Embryonic facial prominence (tissue), 1 donor: ENCODE measurements at regions not wholly inside any gene's neighbourhood (a gene's known extent, or its start where the extent isn't known, plus 50 kb on each side); places are given as distances from the start of the nearest gene placed in this dataset.

Experiments used
- DNase-seq: peaks from one replicate; pipeline ENCODE4 v3.0.0-alpha.2; 2016; ENCODE audit errors: extremely low spot score

GRCh38 chr3:124276539-124277143 is 284.7 kb upstream of the ROPN1 start:
- no peak for DNase-seq

GRCh38 chr3:124277144-124277890 is 285.4 kb upstream of the ROPN1 start:
- no peak for DNase-seq

- DNase-seq: no peak
These were observed 289.8 kb upstream of the ROPN1 start for GRCh38 chr3:124281453-124282316.

GRCh38 chr3:124282751-124283651 is 291.1 kb upstream of the ROPN1 start:
- DNase-seq: no peak

GRCh38 chr3:124283652-124284023 is 291.7 kb upstream of the ROPN1 start:
- no peak for DNase-seq

GRCh38 chr3:124288996-124289395 is 297.1 kb upstream of the ROPN1 start:
- no peak for DNase-seq

GRCh38 chr3:124291008-124291407 is 299.1 kb upstream of the ROPN1 start:
- DNase-seq: no peak

- no peak for DNase-seq
These were observed 300.4 kb upstream of the ROPN1 start for GRCh38 chr3:124292329-124292728.

GRCh38 chr3:124293584-124293983 is 301.7 kb upstream of the ROPN1 start:
- no peak for DNase-seq

GRCh38 chr3:124295362-124295761 is 303.4 kb upstream of the ROPN1 start:
- no peak for DNase-seq

GRCh38 chr3:124296406-124296805 is 304.5 kb upstream of the ROPN1 start:
- no peak for DNase-seq

GRCh38 chr3:124297062-124297980 is 305.4 kb upstream of the ROPN1 start:
- no peak for DNase-seq

- no peak for DNase-seq
These were observed 306.4 kb upstream of the ROPN1 start for GRCh38 chr3:124298301-124298700.

GRCh38 chr3:124298951-124299350 is 307.0 kb upstream of the ROPN1 start:
- DNase-seq: no peak

- no peak for DNase-seq
These were observed 307.9 kb upstream of the ROPN1 start for GRCh38 chr3:124299831-124300230.

GRCh38 chr3:124300416-124300815 is 308.5 kb upstream of the ROPN1 start:
- no peak for DNase-seq

- no peak for DNase-seq
These were observed 311.5 kb upstream of the ROPN1 start for GRCh38 chr3:124303305-124303910.

- DNase-seq: no peak
These were observed 314.7 kb upstream of the ROPN1 start for GRCh38 chr3:124306665-124307064.

- no peak for DNase-seq
These were observed 321.7 kb upstream of the ROPN1 start for GRCh38 chr3:124313621-124314020.
